GM21526 (cell line): ENCODE measurements at regions not wholly inside any gene's neighbourhood (a gene's known extent, or its start where the extent isn't known, plus 50 kb on each side); places are given as distances from the start of the nearest gene placed in this dataset.
"Not testable (repeated sequence)": the region's sequence is repeated elsewhere in the genome, so short reads cannot be mapped to it uniquely, and the experiment has no call there.

Experiments used
- ATAC-seq: cut with Tn5 transposase; IDR thresholded peaks from one replicate; pipeline ENCODE4 v1.9.1; 2021; ENCODE audit warnings: moderate library complexity; ENCODE audit not compliant: unreplicated experiment, low FRiP score

GRCh38 chr11:37858398-37858797, 1260.4 kb upstream of the RAG2 start:
- ATAC-seq: no peak

- ATAC-seq: no peak
These were observed 1259.7 kb upstream of the RAG2 start for GRCh38 chr11:37857726-37858125.

GRCh38 chr11:37849706-37850105, 1251.7 kb upstream of the RAG2 start:
- no peak for ATAC-seq

- no peak for ATAC-seq
These were observed 1245.6 kb upstream of the RAG2 start for GRCh38 chr11:37843603-37844002.

- ATAC-seq: no peak
These were observed 1243.0 kb upstream of the RAG2 start for GRCh38 chr11:37841016-37841415.

- ATAC-seq: not testable (repeated sequence)
These were observed 1242.3 kb upstream of the RAG2 start for GRCh38 chr11:37840345-37840744.

- no peak for ATAC-seq
These were observed 1232.5 kb upstream of the RAG2 start for GRCh38 chr11:37830529-37830928.

- ATAC-seq: no peak
These were observed 1219.8 kb upstream of the RAG2 start for GRCh38 chr11:37817727-37818270.

- no peak for ATAC-seq
These were observed 1214.3 kb upstream of the RAG2 start for GRCh38 chr11:37812281-37812880.

GRCh38 chr11:37811349-37811748, 1213.3 kb upstream of the RAG2 start:
- ATAC-seq: no peak

- no peak for ATAC-seq
These were observed 1206.6 kb upstream of the RAG2 start for GRCh38 chr11:37804666-37805065.

GRCh38 chr11:37788141-37788877, 1190.3 kb upstream of the RAG2 start:
- no peak for ATAC-seq

- ATAC-seq: no peak
These were observed 1188.2 kb upstream of the RAG2 start for GRCh38 chr11:37786214-37786755.

- no peak for ATAC-seq
These were observed 1176.4 kb upstream of the RAG2 start for GRCh38 chr11:37774441-37774840.

- no peak for ATAC-seq
These were observed 1172.1 kb upstream of the RAG2 start for GRCh38 chr11:37770145-37770544.

- no peak for ATAC-seq
These were observed 1164.0 kb upstream of the RAG2 start for GRCh38 chr11:37762079-37762478.

- no peak for ATAC-seq
These were observed 1157.5 kb upstream of the RAG2 start for GRCh38 chr11:37755521-37755920.

GRCh38 chr11:37748641-37749040, 1150.6 kb upstream of the RAG2 start:
- no peak for ATAC-seq

- ATAC-seq: no peak
These were observed 1149.1 kb upstream of the RAG2 start for GRCh38 chr11:37747121-37747520.

- no peak for ATAC-seq
These were observed 1129.3 kb upstream of the RAG2 start for GRCh38 chr11:37727371-37727770.

- no peak for ATAC-seq
These were observed 1126.3 kb upstream of the RAG2 start for GRCh38 chr11:37724315-37724714.

GRCh38 chr11:37721485-37721884, 1123.4 kb upstream of the RAG2 start:
- ATAC-seq: no peak
